Heart right ventricle (tissue), 16 donors: ENCODE measurements at regions not wholly inside any gene's neighbourhood (a gene's known extent, or its start where the extent isn't known, plus 50 kb on each side); places are given as distances from the start of the nearest gene placed in this dataset.

Experiments
- ATAC-seq, 8 donors: fragments of 200-7000 bp; cut with Tn5 transposase; one replicate each; pipeline ENCODE4 v1.9.1; 2020; ENCODE audit warnings: mild to moderate bottlenecking in 8 of 8, moderate library complexity in 8 of 8, moderate number of reproducible peaks in 1 of 8
- DNase-seq, 2 donors: peaks; one replicate each; pipeline ENCODE4 v3.0.0-alpha.2; 2020
- H3K27ac ChIP-seq, 10 donors: fragments of 200-600 bp; sonication (generic) in 2 of 10; one replicate each; pipeline versions ENCODE4 v1.5.0 to v1.8.0; 2020 to 2022; ENCODE audit warnings: mild to moderate bottlenecking in 3 of 10
- H3K27me3 ChIP-seq, 7 donors: fragments of 200-600 bp; one replicate each; pipeline ENCODE4 v1.8.0; 2021 to 2022; ENCODE audit warnings: mild to moderate bottlenecking in 2 of 7
- H3K36me3 ChIP-seq, 9 donors: fragments of 200-600 bp; sonication (generic) in 1 of 9; one replicate each; pipeline versions ENCODE4 v1.5.0 to v1.8.0; 2020 to 2022; ENCODE audit warnings: mild to moderate bottlenecking in 2 of 9
- H3K4me1 ChIP-seq, 9 donors: fragments of 200-600 bp; sonication (generic) in 1 of 9; one replicate each; pipeline versions ENCODE4 v1.5.0 to v1.8.0; 2020 to 2022; ENCODE audit warnings: mild to moderate bottlenecking in 4 of 9
- H3K4me3 ChIP-seq, 10 donors: fragments of 200-600 bp; sonication (generic) in 2 of 10; one replicate each; pipeline versions ENCODE4 v1.5.0 to v1.8.0; 2020 to 2022; ENCODE audit warnings: mild to moderate bottlenecking in 7 of 10, moderate library complexity in 2 of 10
- H3K9me3 ChIP-seq, 11 donors: fragments of 200-600 bp in 10 of 11; sonication (generic) in 2 of 11; one replicate each; pipeline versions ENCODE4 v1.5.0 to v1.8.0; 2013 to 2022; ENCODE audit warnings: mild to moderate bottlenecking in 2 of 11, control low read depth in 1 of 11, moderate library complexity in 1 of 11
- WGBS, 2 donors: extraction: QIAGEN DNeasy Blood & Tissue Kit; methylation state at CpG; one replicate each; pipeline ENCODE4 v1.1.7; 2013; ENCODE audit warnings: inconsistent platforms in 1 of 2; 5-methylcytosine and 5-hydroxymethylcytosine counted together
- intact Hi-C, 10 donors: fragments of 100-400 bp; cut with DNase I; formaldehyde crosslinking; loops; one replicate each; pipeline versions ENCODE4 v1.11.1 to v1.14.2; 2022
- TF ChIP-seq, protein P1 (sequence below), 9 donors: fragments of 200-600 bp; sonication (generic) in 2 of 9; IDR thresholded peaks; one replicate each; pipeline versions ENCODE4 v1.5.0 to v1.8.0; 2021 to 2022; ENCODE audit warnings: antibody characterized with exemption in 9 of 9, mild to moderate bottlenecking in 5 of 9, moderate library complexity in 1 of 9
- donor health status: Arrhythmogenic right ventricular cardiomyopathy.
- donor health status: ischemic (EF 13 %, LVEDD 7.1; RV severe dilation, severe dysfunction).
- donor health status: healthy with polysubstance abuse.
- donor health status: DM: no; HTN: yes; CAD: no.
- donor health status: DM: no; HTN: no; CAD: no.
- donor health status: ischemic (EF 25% LVEDD 6.9; RV normal size, moderate dysfunction).
- donor health status: ischemic (EF 25% LVEDD 5.7; RV mildly dilated, moderate dysfunction).
- donor health status: healthy.
- donor health status: DM: yes; HTN: yes; CAD: no.
- donor health status: Ischemic cardiomyopathy.
- donor health status: ischemic (EF 35%, LVEDD 5.7; RV mildly dilated, moderate dysfunction).
- donor health status: nonischemic (EF 11% LVEDD 7.7; RV severe dilation, severe dysfunction).
- donor health status: DM: yes; HTN: yes; CAD: no.
- donor health status: PGD.
- donor health status: ischemic (EF 29% LVEDD 5.4; RV normal size, mild dysfunction).
- donor health status: nonischemic (EF 23%, LVEDD 6.1; RV moderate dilation, normal function).

- Histone ChIP-seq H3K4me1 (no peaks in the 10 kb centered on the region), H3K27me3 (no peaks in the 10 kb centered on the region), H3K27ac (no peak overlapping the region), H3K4me3 (no peak overlapping the region), H3K36me3 (no peaks in the 10 kb centered on the region), H3K9me3 (no peaks in the 10 kb centered on the region)
- WGBS, 2 donors = 88 to 89% methylated on average over 7 of the region's 7 CpGs
- ATAC-seq (no peak), DNase-seq (no peak)
- intact Hi-C loops = no loop called here
- TF ChIP-seq, protein P1, sequence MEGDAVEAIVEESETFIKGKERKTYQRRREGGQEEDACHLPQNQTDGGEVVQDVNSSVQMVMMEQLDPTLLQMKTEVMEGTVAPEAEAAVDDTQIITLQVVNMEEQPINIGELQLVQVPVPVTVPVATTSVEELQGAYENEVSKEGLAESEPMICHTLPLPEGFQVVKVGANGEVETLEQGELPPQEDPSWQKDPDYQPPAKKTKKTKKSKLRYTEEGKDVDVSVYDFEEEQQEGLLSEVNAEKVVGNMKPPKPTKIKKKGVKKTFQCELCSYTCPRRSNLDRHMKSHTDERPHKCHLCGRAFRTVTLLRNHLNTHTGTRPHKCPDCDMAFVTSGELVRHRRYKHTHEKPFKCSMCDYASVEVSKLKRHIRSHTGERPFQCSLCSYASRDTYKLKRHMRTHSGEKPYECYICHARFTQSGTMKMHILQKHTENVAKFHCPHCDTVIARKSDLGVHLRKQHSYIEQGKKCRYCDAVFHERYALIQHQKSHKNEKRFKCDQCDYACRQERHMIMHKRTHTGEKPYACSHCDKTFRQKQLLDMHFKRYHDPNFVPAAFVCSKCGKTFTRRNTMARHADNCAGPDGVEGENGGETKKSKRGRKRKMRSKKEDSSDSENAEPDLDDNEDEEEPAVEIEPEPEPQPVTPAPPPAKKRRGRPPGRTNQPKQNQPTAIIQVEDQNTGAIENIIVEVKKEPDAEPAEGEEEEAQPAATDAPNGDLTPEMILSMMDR (IDR thresholded peaks at IDR 0.05) = no peak
These were observed 185.5 kb downstream of the SCP2D1 start for GRCh38 chr20:18999086-18999485.

GRCh38 chr20:19000078-19000477 lies 186.5 kb downstream of the SCP2D1 start:
- Histone ChIP-seq H3K27ac (no peak overlapping the region), H3K4me3 (no peak overlapping the region), H3K36me3 (no peaks in the 10 kb centered on the region), H3K27me3 (no peaks in the 10 kb centered on the region), H3K9me3 (no peaks in the 10 kb centered on the region), H3K4me1 (no peaks in the 10 kb centered on the region)
- TF ChIP-seq, protein P1 (IDR thresholded peaks at IDR 0.05) = no peak
- DNase-seq (no peak), ATAC-seq (no peak)
- intact Hi-C loops = no loop called here
- 75 to 83% methylated on average over 7 of the region's 7 CpGs for WGBS, 2 donors

- Histone ChIP-seq H3K9me3 (no peaks in the 10 kb centered on the region), H3K27ac (no peak overlapping the region), H3K36me3 (no peaks in the 10 kb centered on the region), H3K27me3 (no peaks in the 10 kb centered on the region), H3K4me3 (no peak overlapping the region), H3K4me1 (no peaks in the 10 kb centered on the region)
- ATAC-seq = no peak
- 85 to 88% methylated on average over 1 of the region's 1 CpG for WGBS, 2 donors
- DNase-seq = no peak
- intact Hi-C loops = no loop called here
- TF ChIP-seq, protein P1 (IDR thresholded peaks at IDR 0.05) = no peak
These were observed 187.6 kb downstream of the SCP2D1 start for GRCh38 chr20:19001177-19001576.

GRCh38 chr20:19003366-19004336 lies 190.1 kb downstream of the SCP2D1 start:
- 80 to 81% methylated on average over 5 of the region's 5 CpGs for WGBS, 2 donors
- Histone ChIP-seq H3K4me3 (no peak overlapping the region), H3K4me1 (no peaks in the 10 kb centered on the region), H3K9me3 (no peaks in the 10 kb centered on the region), H3K27ac (no peak overlapping the region), H3K36me3 (no peaks in the 10 kb centered on the region), H3K27me3 (no peaks in the 10 kb centered on the region)
- DNase-seq (no peak), ATAC-seq (no peak)
- TF ChIP-seq, protein P1 (IDR thresholded peaks at IDR 0.05) = no peak
- intact Hi-C loops = no loop called here
